Mucosa of descending colon (tissue), 3 donors: ENCODE measurements at regions not wholly inside any gene's neighbourhood (a gene's known extent, or its start where the extent isn't known, plus 50 kb on each side); places are given as distances from the start of the nearest gene placed in this dataset.
"Not testable (repeated sequence)": the region's sequence is repeated elsewhere in the genome, so short reads cannot be mapped to it uniquely, and the experiment has no call there.

Source experiments
- ATAC-seq: fragments of 200-7000 bp; cut with Tn5 transposase; one replicate; pipeline ENCODE4 v1.9.1; 2020; ENCODE audit warnings: mild to moderate bottlenecking, moderate library complexity
- DNase-seq, 3 donors: peaks; one replicate each; pipeline ENCODE4 v3.0.0-alpha.2; 2020
- H3K36me3 ChIP-seq: fragments of 200-600 bp; one replicate; pipeline ENCODE4 v1.8.0; 2021; ENCODE audit warnings: low read depth, mild to moderate bottlenecking
- H3K4me1 ChIP-seq: fragments of 200-600 bp; one replicate; pipeline ENCODE4 v1.8.0; 2021; ENCODE audit warnings: low read depth, mild to moderate bottlenecking
- H3K4me3 ChIP-seq: fragments of 200-600 bp; one replicate; pipeline ENCODE4 v1.8.0; 2021; ENCODE audit warnings: mild to moderate bottlenecking
- H3K9me3 ChIP-seq: fragments of 200-600 bp; one replicate; pipeline ENCODE4 v1.8.0; 2021; ENCODE audit warnings: mild to moderate bottlenecking
- intact Hi-C, 2 donors: fragments of 100-400 bp; cut with DNase I in 1 of 2; cut with micrococcal nuclease in 1 of 2; formaldehyde crosslinking; loops; one replicate each; pipeline versions ENCODE4 v1.11.0 to v1.11.1; 2022; cut with DNase I, micrococcal nuclease
- TF ChIP-seq, protein P1 (sequence below): fragments of 200-600 bp; IDR thresholded peaks from one replicate; pipeline ENCODE4 v1.8.0; 2022; ENCODE audit warnings: antibody characterized with exemption, mild to moderate bottlenecking
- donor health status: DM: no; HTN: no; CAD: no; lungs with moderate emphysema.
- donor health status: DM: no; HTN: no; CAD: no.
- donor health status: DM: no; HTN: yes; CAD: no.

DNA sequence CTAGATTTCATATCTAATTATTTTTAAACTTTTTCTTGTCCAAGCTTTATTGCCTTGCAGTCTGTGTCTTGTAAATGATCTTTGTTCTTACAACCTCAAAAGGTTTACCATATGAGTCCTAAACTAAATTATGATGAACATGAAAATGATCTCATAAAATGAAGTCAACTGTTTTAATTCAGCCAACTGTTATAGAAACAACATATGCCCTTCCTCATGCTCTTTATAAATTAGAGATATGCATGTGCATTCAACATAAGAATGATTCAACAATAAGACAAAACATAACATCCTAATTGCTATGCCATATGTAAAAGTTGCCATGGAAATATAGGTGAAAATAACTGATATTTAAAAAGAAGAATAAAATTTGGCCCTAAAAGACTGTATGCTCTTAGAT, 774.4 kb downstream of the LUZP2 start:
- ATAC-seq: no peak
- TF ChIP-seq, protein P1, sequence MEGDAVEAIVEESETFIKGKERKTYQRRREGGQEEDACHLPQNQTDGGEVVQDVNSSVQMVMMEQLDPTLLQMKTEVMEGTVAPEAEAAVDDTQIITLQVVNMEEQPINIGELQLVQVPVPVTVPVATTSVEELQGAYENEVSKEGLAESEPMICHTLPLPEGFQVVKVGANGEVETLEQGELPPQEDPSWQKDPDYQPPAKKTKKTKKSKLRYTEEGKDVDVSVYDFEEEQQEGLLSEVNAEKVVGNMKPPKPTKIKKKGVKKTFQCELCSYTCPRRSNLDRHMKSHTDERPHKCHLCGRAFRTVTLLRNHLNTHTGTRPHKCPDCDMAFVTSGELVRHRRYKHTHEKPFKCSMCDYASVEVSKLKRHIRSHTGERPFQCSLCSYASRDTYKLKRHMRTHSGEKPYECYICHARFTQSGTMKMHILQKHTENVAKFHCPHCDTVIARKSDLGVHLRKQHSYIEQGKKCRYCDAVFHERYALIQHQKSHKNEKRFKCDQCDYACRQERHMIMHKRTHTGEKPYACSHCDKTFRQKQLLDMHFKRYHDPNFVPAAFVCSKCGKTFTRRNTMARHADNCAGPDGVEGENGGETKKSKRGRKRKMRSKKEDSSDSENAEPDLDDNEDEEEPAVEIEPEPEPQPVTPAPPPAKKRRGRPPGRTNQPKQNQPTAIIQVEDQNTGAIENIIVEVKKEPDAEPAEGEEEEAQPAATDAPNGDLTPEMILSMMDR: no peak
- no peaks in the 10 kb centered on the region for H3K36me3 ChIP-seq
- H3K4me3 ChIP-seq: no peak overlapping the region
- H3K4me1 ChIP-seq: no peaks in the 10 kb centered on the region
- intact Hi-C loops: no loop called here
- no peak for DNase-seq
- peaks cover 10% of the 10 kb centered on the region for H3K9me3 ChIP-seq

DNA sequence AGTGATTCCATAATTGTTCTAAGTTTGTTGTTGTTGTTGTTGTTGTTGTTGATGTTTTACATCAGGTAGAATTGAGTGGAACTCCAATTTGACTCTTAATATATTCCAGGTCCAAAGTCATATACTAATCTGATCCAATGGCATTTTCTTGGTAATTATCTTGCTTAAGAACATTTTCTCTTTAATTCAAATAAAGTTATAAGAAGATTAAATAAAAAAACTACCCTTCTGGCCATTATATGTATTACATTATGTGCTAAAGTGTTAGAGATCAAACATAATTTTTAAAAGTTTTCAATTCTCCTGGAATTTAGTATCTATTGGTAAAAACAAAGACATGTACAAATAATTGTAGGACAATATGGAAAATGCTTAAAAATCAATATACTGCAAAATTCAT, 775.4 kb downstream of the LUZP2 start:
- ATAC-seq: no peak
- no peak overlapping the region for H3K4me3 ChIP-seq
- DNase-seq: no peak
- no peaks in the 10 kb centered on the region for H3K36me3 ChIP-seq
- intact Hi-C loops: no loop called here
- no peaks in the 10 kb centered on the region for H3K4me1 ChIP-seq
- TF ChIP-seq, protein P1: no peak
- peaks cover 6% of the 10 kb centered on the region for H3K9me3 ChIP-seq

DNA sequence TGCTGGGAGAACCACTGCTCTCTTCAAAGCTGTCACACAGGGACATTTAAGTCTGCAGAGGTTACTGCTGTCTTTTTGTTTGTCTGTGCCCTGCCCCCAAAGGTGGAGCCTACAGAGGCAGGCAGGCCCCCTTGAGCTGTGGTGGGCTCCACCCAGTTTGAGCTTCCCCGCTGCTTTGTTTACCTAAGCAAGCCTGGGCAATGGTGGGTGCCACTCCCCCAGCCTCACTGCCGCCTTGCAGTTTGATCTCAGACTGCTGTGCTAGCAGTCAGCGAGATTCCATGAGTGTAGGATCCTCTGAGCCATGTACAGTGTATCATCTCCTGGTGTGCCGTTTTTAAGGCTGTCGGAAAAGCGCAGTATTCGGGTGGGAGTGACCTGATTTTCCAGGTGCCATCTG, 784.0 kb downstream of the LUZP2 start:
- ATAC-seq, H3K4me3 ChIP-seq, intact Hi-C loops, H3K4me1 ChIP-seq, H3K36me3 ChIP-seq: not testable (repeated sequence)
- peaks cover 11% of the 10 kb centered on the region for H3K9me3 ChIP-seq
- peak in 1 of 3 donors; percentile 18 for DNase-seq

DNA sequence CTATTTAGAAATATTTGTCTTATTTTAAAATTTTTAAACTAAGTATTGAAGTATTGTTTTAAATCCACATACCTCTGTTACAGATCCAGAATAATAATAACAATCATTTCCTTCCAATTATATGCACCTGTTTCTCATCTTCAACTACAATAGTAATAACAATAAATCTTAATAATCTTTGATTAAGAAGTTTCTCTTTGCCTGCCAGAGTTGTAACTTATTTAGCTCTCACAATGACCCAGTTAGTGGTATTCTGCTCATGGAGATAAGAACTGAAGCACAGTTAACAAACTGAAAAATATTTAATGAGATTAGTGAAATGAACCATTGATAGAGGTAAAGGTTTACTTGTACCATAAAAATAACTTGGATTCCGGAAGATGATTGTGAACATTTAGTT, 796.3 kb downstream of the LUZP2 start:
- Histone ChIP-seq H3K4me1 (no peaks in the 10 kb centered on the region), H3K9me3 (no peaks in the 10 kb centered on the region), H3K36me3 (no peaks in the 10 kb centered on the region), H3K4me3 (no peak overlapping the region)
- ATAC-seq (no peak), DNase-seq (no peak)
- TF ChIP-seq, protein P1: no peak
- intact Hi-C loops: no loop called here

DNA sequence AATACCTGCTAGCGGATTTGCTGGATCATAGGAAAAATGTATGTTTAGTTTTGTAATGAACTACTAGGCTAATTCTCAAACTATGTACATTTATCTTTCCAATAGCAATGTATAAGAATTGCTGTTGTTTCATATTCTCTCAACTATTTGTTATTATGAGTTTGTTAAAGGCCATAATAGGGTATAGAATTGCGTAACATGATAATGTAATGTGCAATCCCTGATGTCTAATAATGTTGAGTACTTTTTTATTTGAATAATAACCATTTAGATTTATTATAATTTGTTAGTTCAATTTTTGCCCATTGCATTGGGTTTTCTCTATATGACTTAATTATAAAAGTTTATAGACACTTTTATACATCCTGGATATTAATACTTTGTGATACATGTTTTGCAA, 801.6 kb downstream of the LUZP2 start:
- intact Hi-C loops: no loop called here
- no peaks in the 10 kb centered on the region for H3K36me3 ChIP-seq
- no peak for ATAC-seq

DNA sequence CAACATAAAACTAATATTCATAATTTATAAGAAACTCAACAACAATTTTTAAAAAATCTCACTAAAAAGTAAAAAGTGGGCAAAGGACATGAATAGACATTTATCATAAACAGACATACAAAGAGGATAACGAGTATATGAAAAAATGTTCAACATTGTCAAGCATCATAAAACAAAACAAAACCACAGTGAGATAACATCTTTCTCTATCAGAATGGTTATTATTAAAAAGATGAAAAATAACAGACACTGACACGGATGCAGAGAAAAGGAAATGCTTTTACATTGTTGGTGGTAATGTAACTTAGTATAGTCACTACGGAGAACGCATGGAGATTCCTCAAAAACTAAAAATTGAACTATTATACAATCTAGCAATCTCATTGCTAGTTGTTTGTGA, 813.0 kb downstream of the LUZP2 start:
- H3K4me3 ChIP-seq: no peak overlapping the region

More for the DNA sequence above, 801.6 kb downstream of the LUZP2 start:
- Histone ChIP-seq H3K4me3 (no peak overlapping the region), H3K4me1 (no peaks in the 10 kb centered on the region), H3K9me3 (peaks cover 12% of the 10 kb centered on the region)
- TF ChIP-seq, protein P1: no peak
- no peak for DNase-seq

More for the DNA sequence above, 813.0 kb downstream of the LUZP2 start:
- no peak for DNase-seq
- H3K36me3 ChIP-seq: no peaks in the 10 kb centered on the region
- intact Hi-C loops: no loop called here
- TF ChIP-seq, protein P1: no peak
- peaks cover 7% of the 10 kb centered on the region for H3K9me3 ChIP-seq
- no peak for ATAC-seq
- no peaks in the 10 kb centered on the region for H3K4me1 ChIP-seq
